ENCODE measurements at regions not wholly inside any gene's neighbourhood (a gene's known extent, or its start where the extent isn't known, plus 50 kb on each side); places are given as distances from the start of the nearest gene placed in this dataset.
"Not testable (repeated sequence)": the region's sequence is repeated elsewhere in the genome, so short reads cannot be mapped to it uniquely, and the experiment has no call there.

DNA sequence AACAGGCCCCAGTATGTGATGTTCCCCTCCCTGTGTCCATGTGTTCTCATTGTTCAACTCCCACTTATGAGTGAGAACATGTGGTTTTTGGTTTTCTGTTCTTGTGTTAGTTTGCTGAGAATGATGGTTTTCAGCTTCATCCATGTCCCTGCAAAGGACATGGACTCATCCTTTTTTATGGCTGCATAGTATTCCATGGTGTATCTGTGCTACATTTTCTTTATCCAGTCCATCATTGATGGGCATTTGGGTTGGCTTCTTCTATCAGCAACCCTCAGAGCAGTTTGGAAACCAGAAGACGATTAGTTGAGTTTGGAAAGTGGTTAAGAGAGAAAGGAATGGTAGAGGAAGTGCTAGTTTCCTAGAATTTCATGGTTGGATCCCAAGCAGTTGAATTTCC is 319.1 kb upstream of the RNF32 start:
- TF ChIP-seq POLR2AphosphoS5, POLR2A (IDR thresholded peaks at IDR 0.05): not testable (repeated sequence)
- TF ChIP-seq, protein P1, sequence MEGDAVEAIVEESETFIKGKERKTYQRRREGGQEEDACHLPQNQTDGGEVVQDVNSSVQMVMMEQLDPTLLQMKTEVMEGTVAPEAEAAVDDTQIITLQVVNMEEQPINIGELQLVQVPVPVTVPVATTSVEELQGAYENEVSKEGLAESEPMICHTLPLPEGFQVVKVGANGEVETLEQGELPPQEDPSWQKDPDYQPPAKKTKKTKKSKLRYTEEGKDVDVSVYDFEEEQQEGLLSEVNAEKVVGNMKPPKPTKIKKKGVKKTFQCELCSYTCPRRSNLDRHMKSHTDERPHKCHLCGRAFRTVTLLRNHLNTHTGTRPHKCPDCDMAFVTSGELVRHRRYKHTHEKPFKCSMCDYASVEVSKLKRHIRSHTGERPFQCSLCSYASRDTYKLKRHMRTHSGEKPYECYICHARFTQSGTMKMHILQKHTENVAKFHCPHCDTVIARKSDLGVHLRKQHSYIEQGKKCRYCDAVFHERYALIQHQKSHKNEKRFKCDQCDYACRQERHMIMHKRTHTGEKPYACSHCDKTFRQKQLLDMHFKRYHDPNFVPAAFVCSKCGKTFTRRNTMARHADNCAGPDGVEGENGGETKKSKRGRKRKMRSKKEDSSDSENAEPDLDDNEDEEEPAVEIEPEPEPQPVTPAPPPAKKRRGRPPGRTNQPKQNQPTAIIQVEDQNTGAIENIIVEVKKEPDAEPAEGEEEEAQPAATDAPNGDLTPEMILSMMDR (IDR thresholded peaks at IDR 0.05) = not testable (repeated sequence)
